Stimulated activated naive CD8-positive, alpha-beta T cell treated with anti-CD3 and anti-CD28 coated beads, Interleukin-15, Interleukin-2, amounts not matched to agents 100 U/mL and 50 U/mL, for 24 hours (primary cell): ENCODE measurements at regions not wholly inside any gene's neighbourhood (a gene's known extent, or its start where the extent isn't known, plus 50 kb on each side); places are given as distances from the start of the nearest gene placed in this dataset.

Experiments used
- ATAC-seq: fragments of 150-1000 bp; cut with Tn5 transposase; one replicate; pipeline ENCODE4 v1.10.0; 2021
- DNase-seq: peaks from one replicate; pipeline ENCODE4 v3.0.0; 2021

GRCh38 chr13:97797553-97797952, 155.9 kb upstream of the IPO5 start:
- ATAC-seq (no peak), DNase-seq (no peak)

- ATAC-seq (no peak), DNase-seq (no peak)
These were observed 155.2 kb upstream of the IPO5 start for GRCh38 chr13:97798171-97798821.

- DNase-seq (no peak), ATAC-seq (no peak)
These were observed 154.6 kb upstream of the IPO5 start for GRCh38 chr13:97798836-97799235.

- ATAC-seq (no peak), DNase-seq (no peak)
These were observed 151.3 kb upstream of the IPO5 start for GRCh38 chr13:97802213-97802612.

- ATAC-seq (no peak), DNase-seq (no peak)
These were observed 143.9 kb upstream of the IPO5 start for GRCh38 chr13:97809576-97809975.

GRCh38 chr13:97810152-97810551, 143.3 kb upstream of the IPO5 start:
- DNase-seq = no peak
- ATAC-seq = no peak

GRCh38 chr13:97822377-97822776, 131.1 kb upstream of the IPO5 start:
- ATAC-seq (no peak), DNase-seq (no peak)

GRCh38 chr13:97826421-97827012, 127.0 kb upstream of the IPO5 start:
- no peak for DNase-seq
- no peak for ATAC-seq

- ATAC-seq (no peak), DNase-seq (no peak)
These were observed 119.2 kb upstream of the IPO5 start for GRCh38 chr13:97834250-97834649.

- DNase-seq (no peak), ATAC-seq (no peak)
These were observed 110.3 kb upstream of the IPO5 start for GRCh38 chr13:97843189-97843588.

GRCh38 chr13:97844151-97844550, 109.3 kb upstream of the IPO5 start:
- no peak for ATAC-seq
- no peak for DNase-seq

- no peak for DNase-seq
- no peak for ATAC-seq
These were observed 104.6 kb upstream of the IPO5 start for GRCh38 chr13:97848886-97849285.

GRCh38 chr13:97849305-97849704, 104.2 kb upstream of the IPO5 start:
- ATAC-seq (no peak), DNase-seq (no peak)

- ATAC-seq (no peak), DNase-seq (no peak)
These were observed 102.2 kb upstream of the IPO5 start for GRCh38 chr13:97851269-97851668.

- DNase-seq = no peak
- no peak for ATAC-seq
These were observed 101.1 kb upstream of the IPO5 start for GRCh38 chr13:97852181-97852874.

GRCh38 chr13:97853550-97853949, 99.9 kb upstream of the IPO5 start:
- ATAC-seq (no peak), DNase-seq (no peak)

- no peak for ATAC-seq
These were observed 97.7 kb upstream of the IPO5 start for GRCh38 chr13:97855570-97856303.

GRCh38 chr13:97856304-97856675, 97.2 kb upstream of the IPO5 start:
- DNase-seq = no peak

More at GRCh38 chr13:97855570-97856303, 97.7 kb upstream of the IPO5 start:
- DNase-seq = peak; percentile 6

GRCh38 chr13:97858161-97858560, 95.3 kb upstream of the IPO5 start:
- ATAC-seq = no peak
- no peak for DNase-seq

More at GRCh38 chr13:97856304-97856675, 97.2 kb upstream of the IPO5 start:
- no peak for ATAC-seq

- no peak for ATAC-seq
- no peak for DNase-seq
These were observed 87.1 kb upstream of the IPO5 start for GRCh38 chr13:97866346-97866745.

- ATAC-seq = no peak
- DNase-seq = no peak
These were observed 86.7 kb upstream of the IPO5 start for GRCh38 chr13:97866751-97867150.

GRCh38 chr13:97873398-97873797, 80.1 kb upstream of the IPO5 start:
- DNase-seq (no peak), ATAC-seq (no peak)

GRCh38 chr13:97875218-97875617, 78.3 kb upstream of the IPO5 start:
- DNase-seq (no peak), ATAC-seq (no peak)
